ENCODE measurements at regions not wholly inside any gene's neighbourhood (a gene's known extent, or its start where the extent isn't known, plus 50 kb on each side); places are given as distances from the start of the nearest gene placed in this dataset.

DNA sequence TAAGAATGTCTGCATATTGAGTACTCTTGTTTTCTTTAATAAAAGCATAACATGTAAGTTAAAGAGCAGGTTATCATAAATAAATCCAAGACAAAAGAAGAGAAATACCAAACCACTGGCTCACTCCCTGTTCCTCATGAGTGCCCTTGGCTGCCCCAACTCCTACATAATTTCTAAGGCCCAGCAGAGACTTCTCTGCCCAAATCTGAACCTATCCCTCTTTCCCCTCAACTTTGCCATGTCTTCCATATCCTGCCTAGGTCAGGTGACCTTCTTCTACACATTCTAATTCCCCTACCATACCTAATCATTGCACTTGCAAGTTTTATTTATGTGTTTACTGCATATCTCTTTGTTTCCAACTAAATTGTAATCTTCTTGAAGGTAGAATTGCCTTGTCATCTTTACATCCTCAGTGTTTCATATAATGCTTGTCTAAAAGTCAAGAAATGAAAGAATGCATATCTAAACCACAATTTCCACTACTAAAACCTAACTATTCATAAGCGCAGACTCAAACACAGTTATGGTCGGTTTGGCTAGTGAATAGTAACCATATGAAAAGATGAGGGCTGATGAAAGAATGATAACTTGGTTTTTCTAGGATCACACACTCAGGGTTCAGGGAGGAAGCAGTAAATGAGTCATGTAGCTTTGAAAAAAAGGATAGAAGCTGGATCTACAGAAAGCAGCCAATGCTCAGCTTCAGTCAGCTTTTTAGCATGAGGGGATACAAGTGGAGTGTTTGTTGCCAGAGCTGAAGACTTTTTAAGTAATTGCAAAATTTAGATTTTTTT, 53.3 kb upstream of the EYA4 start:
- TF ChIP-seq, protein P1, sequence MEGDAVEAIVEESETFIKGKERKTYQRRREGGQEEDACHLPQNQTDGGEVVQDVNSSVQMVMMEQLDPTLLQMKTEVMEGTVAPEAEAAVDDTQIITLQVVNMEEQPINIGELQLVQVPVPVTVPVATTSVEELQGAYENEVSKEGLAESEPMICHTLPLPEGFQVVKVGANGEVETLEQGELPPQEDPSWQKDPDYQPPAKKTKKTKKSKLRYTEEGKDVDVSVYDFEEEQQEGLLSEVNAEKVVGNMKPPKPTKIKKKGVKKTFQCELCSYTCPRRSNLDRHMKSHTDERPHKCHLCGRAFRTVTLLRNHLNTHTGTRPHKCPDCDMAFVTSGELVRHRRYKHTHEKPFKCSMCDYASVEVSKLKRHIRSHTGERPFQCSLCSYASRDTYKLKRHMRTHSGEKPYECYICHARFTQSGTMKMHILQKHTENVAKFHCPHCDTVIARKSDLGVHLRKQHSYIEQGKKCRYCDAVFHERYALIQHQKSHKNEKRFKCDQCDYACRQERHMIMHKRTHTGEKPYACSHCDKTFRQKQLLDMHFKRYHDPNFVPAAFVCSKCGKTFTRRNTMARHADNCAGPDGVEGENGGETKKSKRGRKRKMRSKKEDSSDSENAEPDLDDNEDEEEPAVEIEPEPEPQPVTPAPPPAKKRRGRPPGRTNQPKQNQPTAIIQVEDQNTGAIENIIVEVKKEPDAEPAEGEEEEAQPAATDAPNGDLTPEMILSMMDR (IDR thresholded peaks at IDR 0.05 in 8 of 11, conservative IDR thresholded peaks at IDR 0.05 in 3 of 11), result no peak
- TF ChIP-seq POLR2AphosphoS5 (IDR thresholded peaks at IDR 0.05), result no peak
- no peak for TF ChIP-seq POLR2A (IDR thresholded peaks at IDR 0.05)

All from spleen (tissue), 7 donors.